GM19467 (cell line): ENCODE measurements at regions not wholly inside any gene's neighbourhood (a gene's known extent, or its start where the extent isn't known, plus 50 kb on each side); places are given as distances from the start of the nearest gene placed in this dataset.
"Not testable (repeated sequence)": the region's sequence is repeated elsewhere in the genome, so short reads cannot be mapped to it uniquely, and the experiment has no call there.

ENCODE experiments used
- ATAC-seq: cut with Tn5 transposase; IDR thresholded peaks from one replicate; pipeline ENCODE4 v1.9.1; 2021; ENCODE audit warnings: mild to moderate bottlenecking, moderate library complexity; ENCODE audit not compliant: unreplicated experiment

DNA sequence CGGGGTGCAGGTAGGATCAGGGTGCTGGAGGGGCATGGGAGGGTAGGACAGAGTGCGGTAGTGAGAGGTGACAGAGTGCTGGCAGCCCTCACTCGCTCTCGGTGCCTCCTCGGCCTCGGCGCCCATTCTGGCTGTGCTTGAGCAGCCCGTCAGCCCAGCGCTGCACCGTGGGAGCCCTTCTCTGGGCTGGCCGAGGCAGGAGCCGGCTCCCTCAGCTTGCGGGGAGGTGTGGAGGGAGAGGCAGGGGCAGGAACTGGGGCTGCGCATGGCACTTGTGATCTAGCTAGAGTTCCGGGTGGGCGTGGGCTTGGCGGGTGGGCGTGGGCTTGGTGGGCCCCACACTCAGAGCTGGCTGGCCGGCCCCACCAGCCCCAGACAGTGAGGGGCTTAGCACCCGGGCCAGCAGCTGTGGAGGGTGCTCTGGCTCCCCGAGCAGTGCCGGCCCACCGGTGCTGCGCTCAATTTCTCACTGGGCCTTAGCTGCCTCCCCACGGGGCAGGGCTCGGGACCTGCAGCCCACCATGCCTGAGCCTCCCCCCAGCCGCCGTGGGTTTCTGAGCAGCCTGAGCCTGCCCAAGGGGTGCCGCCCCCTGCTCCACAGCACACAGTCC lies 112.8 kb upstream of the DUSP22 start:
- ATAC-seq: no peak

DNA sequence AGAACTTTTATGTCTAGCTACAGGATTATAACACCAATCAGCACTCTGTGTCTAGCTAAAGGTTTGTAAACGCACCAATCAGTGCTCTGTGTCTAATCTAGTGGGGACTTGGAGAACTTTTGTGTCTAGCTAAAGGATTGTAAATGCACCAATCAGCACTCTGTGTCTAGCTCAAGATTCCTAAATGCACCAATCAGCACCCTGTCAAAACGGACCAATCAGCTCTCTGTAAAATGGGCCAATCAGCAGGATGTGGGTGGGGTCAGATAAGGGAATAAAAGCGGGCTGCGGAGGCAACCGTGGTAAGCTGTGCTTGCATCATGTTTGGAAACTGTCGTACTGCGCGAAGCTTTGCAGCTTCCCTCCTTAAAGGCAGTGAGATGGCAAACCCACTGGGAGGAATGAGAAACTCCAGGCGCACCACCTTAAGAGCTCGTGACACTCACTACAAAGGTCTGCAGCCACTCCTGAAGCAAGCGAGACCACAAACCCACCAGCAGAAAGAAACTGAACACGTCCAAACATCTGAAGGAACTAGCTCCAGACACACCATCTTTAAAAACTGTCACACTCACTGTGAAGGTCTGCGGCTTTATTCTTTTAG lies 112.1 kb upstream of the DUSP22 start:
- ATAC-seq: not testable (repeated sequence)

DNA sequence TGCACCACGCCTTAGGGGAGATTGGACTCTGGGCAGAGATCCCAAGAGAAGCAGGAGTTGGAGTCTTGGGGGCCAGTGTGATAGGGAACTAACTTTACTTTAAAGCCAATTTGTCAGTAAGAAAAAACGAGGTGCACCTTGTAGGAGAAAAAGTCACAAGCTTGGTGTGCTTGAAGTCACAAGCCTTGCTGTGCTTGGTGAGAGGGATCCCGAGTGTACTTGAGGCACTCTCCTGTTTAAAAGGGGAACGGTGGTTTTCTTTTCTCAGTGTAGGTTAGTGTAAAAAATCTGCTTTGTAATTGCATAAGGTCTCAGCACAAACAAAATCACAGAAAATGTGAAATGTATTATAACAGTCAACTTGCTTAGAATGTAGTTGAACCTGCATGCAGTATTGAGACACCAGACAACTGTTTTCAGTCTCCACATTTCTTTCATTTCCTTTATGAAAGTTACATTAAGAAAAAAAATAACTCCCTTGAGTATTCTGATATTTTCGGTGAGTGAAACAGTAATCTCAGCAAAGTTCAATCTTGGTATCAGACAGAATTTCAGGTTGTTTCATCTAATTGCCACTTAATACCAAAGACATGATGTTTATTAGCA lies 111.1 kb upstream of the DUSP22 start:
- ATAC-seq: peak; percentile 53

DNA sequence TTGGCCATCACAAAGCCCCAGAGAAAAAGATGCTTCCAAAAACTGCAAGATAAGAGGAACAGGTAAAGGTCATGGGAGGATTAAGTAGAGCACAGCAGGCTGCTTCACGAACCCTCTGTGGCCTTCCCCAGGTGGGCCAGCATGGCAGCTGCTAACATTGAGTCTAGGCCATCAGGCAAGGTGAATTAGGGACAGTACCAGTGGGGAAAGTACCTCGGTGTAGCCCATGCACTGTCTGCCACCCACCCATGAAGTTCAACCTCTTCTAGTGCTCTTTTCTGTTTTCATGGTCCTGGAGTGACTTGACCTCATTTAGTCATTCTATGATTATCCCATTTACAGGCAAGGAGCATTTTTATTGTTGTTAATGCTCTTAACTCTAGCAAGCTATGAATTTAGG lies 108.6 kb upstream of the DUSP22 start:
- no peak for ATAC-seq

DNA sequence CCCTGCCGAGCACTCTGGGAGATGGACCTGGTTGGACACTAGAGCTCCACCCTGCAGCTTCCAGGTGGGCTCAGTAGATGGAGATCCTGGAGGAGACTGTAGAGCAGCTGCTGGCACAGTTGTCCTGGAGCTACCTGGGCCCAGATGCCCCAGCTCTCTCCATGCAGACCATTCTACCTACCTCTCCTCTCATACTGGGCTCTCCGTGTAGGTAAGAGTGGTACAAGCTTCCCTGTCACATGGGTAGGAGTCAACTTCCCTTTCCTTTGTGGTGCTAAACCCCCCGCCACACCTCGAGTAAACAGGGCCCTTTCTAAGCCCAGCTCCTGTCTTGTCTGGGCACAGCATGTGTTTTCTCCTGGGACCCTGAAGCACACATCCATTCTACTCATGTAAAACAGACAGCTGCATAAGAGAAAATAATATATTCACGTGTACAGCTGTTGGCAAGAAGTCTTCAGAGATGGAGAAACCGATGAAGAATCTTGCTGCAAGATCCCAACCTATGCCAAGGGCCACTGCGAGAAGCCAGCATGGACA lies 108.1 kb upstream of the DUSP22 start:
- ATAC-seq: no peak

DNA sequence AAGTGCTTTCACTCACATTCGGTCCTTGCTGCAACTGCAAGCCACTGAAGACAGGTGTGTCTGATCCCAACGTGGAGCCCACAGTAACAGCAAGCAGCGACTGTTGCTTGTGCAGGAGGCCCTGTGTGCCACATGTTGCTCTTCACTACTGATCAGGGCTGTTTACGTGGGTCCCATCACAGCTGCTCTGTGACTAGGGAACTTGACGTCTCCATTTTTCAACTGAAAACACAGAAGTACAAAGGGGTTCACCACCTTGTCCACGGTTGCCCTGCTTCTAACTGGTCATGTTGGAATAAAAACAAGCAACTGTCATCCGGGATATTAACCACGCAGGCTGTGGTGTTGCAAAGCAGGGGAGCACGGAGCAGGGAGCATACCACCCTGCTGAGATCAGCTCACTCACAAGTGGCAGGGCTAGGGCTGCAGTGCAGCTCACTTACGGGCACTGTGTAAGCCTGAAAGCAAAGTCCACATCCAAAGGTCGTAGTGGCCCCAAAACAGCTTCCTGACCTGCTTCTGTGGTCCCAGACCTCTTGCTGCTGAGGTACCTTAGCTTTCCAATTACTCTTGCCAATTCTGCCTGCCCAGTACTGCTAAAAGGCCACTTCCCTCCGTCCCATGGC lies 105.8 kb upstream of the DUSP22 start:
- no peak for ATAC-seq

DNA sequence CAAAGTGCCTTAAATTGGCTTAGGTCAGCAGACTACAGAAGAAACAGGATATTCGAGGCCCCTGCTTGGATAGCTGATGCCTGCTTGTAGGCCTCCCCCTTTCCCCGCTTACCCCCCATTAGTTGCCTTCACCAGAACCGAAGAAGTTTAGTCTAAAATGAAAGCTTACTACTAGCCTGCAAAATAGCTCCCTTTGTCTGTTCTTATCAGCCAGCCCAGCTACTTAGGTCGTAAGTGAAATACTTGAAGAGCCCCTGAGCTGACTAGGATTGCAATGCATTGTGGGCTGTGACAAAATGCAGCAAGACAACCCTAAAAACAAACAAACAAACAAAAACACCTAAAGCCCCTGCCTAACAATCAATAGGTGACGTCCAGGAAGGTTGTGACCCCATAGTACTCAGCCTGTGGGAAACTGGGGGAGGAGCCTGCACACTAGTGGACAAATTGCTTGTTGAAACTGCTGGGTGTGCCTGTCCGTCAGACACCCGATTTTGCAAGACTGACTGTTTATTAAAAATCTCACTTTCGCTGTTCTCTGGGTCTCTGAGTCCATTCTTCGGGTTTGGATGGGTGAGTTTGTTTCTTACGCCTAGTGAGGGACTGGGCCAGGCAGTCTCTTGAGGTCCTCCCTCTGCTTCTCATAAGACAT lies 105.0 kb upstream of the DUSP22 start:
- ATAC-seq: no peak

DNA sequence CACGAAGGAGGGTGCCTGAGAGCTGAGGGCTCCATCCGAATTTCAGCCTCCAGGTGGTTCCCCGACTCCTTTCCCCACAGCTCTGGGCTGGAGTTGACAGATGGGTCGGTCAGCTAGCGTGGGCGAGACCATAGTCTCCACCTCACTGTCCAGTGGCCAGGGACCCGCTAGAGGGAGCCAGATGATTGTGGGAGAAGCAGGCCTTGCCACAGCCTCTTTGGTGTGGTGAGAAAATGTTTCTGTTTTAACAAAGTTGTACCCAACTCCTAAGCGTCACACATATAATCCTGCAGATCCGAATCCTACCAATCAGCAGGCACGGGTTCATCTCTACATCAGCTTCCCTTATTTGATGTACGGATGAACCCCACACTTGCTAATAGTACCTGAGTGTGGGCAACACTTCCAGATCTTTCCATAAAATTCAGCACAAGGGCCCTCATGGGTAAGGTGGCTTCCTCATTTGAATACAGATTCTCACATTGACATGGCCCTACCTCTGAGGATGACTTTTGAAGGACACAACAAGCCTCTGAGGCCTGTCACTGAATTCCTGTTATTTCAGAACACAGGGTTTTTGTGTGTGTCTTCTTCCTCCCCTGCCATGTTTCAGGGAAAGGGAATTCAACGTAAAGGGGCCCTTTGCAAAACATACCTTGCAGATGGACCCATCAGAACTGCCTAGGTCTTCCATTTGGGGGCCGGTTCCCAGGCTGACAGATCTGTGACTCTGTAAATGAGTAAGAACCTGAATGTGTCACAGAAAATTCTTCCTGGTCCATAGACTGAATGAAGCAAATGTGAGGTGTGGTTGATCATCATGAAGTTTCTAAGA lies 103.2 kb upstream of the DUSP22 start:
- ATAC-seq: peak; percentile 71

DNA sequence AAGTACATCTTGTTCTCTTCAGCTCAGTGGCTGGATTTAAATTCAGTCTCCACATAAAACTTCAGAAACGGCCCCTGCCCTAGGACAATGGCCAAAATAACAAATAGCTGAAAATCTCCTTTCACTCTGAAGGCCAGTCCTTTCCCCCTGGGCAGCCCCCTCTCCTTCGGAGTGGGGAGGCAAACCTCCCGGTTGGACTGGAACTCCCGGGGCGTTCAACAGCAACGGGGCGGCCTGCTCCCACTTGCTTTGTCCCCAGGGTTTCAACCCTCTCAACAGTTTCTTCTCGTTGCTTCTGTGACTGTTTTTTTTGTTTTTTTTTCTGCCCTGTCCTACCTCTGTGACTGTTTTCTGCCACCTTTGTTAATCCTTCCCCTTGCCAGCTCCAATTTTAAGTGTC lies 102.6 kb upstream of the DUSP22 start:
- ATAC-seq: no peak

DNA sequence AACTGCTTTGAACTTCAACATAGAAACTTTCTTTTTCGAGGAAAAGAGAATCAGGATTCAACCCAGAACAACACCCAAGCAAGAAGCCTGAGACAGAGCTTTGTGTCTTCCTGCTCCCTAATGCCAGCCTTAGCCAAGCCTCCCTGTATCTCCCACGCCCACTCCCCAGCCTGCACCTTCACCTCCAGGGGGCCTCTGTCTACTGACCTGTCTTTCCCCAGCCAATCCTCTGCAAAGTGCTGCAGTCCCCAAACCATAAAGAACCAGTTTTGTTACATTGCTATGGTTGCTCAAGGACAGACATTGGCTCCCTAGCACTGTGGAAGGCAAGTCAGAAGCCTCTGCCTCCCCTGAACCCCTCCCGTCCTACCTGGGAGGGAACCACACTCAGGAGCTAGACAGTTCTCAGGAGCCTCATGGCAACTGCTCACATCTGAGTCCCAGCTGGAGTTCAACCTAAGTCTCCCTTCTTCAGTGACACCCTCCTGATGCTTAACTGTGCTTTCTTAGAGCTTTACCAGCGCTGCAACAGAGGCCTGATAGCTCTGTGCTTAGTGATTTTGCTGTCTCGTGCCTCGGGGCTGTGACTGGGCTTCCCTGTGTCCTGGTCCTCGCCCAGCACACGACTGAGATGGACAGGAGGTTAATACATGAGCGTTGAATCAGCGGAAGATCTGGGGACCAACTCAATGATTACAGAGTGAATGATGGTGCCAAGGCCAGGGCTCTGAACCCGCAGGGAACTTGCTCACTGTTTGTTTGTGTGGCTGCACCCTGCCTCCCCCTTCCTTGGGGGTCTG lies 101.5 kb upstream of the DUSP22 start:
- no peak for ATAC-seq

DNA sequence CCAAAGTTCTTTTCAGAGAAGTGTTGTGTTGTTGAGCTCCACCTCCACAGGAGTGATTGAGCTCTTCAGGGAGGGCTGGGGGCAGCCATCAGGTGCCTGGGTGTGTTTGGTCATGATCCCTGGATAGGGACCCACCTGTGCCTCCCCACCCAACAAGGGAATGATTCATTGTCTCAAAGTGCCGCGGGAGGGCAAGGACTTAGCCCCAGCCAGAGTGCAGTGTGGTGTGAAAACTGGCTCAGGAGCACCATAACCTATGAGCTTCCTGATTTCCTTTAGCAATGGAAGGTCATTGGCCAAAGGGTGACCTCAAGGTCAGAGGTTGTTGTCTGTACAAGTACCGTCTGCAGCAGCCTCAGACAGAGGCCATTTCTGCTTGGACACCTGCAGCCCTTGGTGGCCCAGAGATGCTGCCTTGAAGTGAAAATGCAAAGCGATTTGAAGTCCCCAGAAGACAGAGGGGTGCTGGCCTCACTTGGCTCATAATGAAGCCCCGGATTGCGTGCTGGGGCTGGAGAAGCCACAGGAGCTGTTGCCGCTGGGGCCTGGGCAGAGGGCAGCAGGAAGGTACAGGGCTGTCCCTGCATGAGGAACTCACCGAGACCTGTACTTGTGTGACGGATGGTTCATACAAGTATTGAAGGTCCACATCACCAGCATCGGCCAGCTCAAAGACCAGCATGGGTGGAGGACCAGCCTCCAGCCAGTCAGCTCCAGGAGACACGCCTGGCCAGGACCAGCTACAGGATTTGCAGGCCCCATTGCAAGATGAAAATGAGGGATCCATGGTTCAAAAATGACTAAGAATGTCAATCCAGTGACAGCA lies 100.6 kb upstream of the DUSP22 start:
- ATAC-seq: no peak

DNA sequence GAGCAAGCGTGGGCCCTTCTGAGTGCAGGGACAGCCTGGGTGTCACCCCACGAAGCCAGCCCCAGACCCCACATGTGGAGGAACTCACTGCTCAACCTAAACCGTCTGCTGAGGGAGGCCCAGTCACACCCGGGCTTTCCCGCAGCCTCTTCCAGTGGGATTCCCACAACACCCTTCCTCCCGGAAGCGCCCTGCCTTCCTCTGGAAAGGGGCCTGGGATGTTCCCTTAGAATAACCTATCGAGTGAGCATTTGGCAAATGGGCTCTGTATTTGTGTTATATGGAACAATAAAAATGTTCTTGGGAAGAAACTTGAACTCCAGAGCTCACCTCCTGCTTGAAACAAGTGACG lies 100.0 kb upstream of the DUSP22 start:
- no peak for ATAC-seq

DNA sequence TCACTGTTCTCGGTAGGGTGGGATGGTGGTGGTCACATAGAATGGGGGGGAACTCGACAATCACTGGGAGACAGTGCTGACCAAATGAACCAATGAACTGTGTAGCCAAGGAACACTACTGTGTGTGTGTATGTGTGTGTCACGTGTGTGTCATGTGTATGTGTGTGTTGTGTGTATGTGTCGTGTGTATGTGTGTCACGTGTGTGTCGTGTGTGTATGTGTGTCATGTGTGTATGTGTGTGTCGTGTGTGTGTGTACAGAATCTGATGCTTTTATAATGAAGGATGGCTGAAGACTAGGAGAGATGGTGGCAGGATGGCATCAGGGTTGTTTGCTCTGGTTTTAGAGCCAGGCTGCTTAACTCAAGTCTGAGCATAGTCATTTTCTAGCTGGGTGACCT lies 99.1 kb upstream of the DUSP22 start:
- ATAC-seq: no peak

DNA sequence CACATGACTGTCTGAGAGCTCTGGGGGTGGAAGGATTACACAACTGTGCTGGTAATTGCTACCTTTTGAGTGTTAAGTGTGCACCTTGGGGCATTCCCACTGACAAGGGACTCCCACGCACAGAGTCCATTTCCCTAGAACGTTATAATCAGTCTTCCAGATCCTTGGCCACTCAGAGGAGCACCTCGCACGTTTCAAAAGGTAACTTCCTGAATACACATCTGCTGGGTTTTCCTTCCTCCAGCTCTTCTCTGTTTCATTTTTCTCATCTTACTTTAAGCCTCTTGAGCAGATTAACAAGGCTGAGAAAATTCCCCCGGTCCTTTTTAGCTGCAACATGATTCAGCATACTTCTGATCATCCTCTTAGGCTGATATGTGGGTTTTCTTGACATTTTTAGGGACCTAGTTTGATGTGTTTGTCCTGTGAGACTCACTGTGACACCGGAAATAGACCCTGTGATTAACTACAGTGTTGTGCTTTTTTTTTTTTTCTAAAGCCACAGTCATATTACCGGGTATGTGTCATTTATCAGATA lies 98.4 kb upstream of the DUSP22 start:
- peak; percentile 38 for ATAC-seq

DNA sequence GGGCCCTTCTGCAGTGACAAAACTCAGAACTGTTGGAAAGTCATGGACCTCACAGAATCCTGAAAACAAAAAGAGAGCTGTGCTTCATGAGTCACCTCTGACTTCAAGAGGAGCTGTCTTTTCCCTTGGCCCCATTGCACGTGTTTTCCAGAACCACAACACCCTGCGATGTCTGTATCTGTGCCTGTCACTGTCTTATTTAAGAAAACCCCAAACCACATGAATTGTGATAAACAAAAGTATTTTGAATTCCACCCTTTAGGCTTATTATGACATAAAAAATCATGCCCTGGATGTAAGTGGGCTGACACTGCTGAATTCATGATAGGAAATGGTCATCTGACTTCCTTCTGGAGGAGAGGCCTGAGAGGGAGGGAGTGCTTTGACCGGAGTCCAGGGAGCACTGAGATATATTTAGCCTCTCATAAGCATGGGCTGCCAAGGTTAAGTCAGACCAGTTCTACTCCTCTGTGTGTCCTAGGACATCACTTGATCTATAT lies 96.4 kb upstream of the DUSP22 start:
- ATAC-seq: no peak

DNA sequence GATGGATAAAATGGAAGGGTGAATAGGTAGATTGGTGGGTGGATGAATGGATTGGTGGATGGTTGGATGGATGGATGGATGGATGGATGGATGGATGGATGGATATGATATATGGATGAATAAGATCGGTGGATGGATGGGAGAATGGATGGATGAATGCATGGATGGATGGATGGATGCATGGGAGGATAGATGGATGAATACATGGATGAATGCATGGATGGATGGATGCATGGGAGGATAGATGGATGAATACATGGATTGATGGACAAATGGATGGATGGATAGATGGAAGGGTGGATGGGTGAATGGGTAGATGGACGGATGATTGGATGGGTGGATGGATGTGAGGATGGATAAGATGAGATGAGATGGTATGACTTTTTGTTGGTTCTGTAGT lies 95.7 kb upstream of the DUSP22 start:
- ATAC-seq: no peak

DNA sequence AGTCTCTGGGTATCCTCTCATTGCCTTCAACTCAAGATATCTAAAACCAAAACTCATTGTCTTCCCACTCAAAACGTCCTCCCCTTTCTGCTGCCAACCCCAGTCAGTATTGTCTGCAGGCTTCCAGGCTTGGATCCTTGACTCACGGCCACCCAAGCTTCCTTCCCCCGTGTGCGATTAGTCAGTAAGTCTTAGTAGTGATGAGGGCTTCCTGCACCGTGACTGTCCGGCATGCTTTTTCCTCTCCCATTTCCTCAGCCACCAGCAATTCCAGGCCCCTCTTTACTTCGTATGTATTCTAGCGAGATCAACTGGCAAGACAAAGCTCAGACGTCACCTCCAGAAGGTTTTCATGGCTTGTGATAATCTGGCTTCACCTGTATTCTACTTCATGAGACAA lies 88.6 kb upstream of the DUSP22 start:
- ATAC-seq: no peak

DNA sequence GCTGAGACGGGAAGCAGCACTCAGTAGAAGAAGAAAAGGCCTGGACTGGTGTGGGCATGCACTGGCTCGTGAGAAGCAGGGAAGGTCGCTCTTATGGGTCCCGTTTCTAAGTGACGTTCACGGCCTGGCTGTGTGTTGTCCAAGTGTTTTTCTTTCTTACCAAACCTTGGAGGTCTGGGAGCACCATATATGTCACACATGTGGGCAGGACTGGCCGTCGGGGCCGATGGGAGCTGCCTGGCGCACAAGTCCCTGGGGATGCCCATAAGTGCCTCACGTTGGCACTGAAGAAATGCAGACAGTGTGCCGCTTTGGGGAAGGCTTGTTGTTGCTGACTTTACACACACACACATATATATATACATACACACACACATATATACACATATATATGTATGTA lies 86.0 kb upstream of the DUSP22 start:
- no peak for ATAC-seq

DNA sequence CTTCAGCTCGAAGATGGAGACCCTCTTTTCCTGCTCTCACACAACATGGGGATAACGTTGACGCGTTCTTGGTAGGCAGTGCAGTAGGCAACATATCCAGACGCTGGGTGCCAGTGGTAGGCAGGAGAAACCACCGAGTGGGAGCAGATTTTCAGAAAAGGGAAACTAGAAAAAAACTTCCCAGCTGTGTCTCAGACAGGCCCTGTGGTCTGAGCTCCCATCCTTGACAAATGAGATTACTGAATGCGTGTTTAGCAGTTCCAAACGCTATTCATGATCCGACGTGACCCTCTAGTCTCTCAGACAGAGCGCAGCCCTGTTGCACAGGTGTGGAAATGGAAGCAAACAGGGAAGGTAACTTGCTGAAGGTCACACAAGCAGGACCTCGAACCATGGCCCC lies 83.9 kb upstream of the DUSP22 start:
- no peak for ATAC-seq
